DMS 273 (cell line): ENCODE measurements at regions not wholly inside any gene's neighbourhood (a gene's known extent, or its start where the extent isn't known, plus 50 kb on each side); places are given as distances from the start of the nearest gene placed in this dataset.

Source experiments
- DNase-seq: peaks from one replicate; lab custom pipeline; 2025; ENCODE audit not compliant: unreplicated experiment; lab: John Stamatoyannopoulos, UW

GRCh38 chr2:240335061-240335460, 100.4 kb upstream of the GPC1 start:
- no peak for DNase-seq

- no peak for DNase-seq
Observed at GRCh38 chr2:240336820-240337427, 98.5 kb upstream of the GPC1 start.

- DNase-seq, result no peak
Observed at GRCh38 chr2:240338274-240338673, 97.2 kb upstream of the GPC1 start.

- no peak for DNase-seq
Observed at GRCh38 chr2:240339411-240340360, 95.8 kb upstream of the GPC1 start.

- DNase-seq, result no peak
Observed at GRCh38 chr2:240340361-240340761, 95.1 kb upstream of the GPC1 start.

GRCh38 chr2:240341064-240341463, 94.4 kb upstream of the GPC1 start:
- DNase-seq, result peak; percentile 63

GRCh38 chr2:240343548-240343947, 91.9 kb upstream of the GPC1 start:
- no peak for DNase-seq

- no peak for DNase-seq
Observed at GRCh38 chr2:240344904-240345303, 90.6 kb upstream of the GPC1 start.

- DNase-seq, result no peak
Observed at GRCh38 chr2:240346015-240346752, 89.3 kb upstream of the GPC1 start.

- DNase-seq, result no peak
Observed at GRCh38 chr2:240346753-240347372, 88.6 kb upstream of the GPC1 start.

GRCh38 chr2:240347373-240347940, 88.0 kb upstream of the GPC1 start:
- no peak for DNase-seq

- DNase-seq, result no peak
Observed at GRCh38 chr2:240347949-240348500, 87.4 kb upstream of the GPC1 start.

GRCh38 chr2:240348522-240348921, 86.9 kb upstream of the GPC1 start:
- DNase-seq, result no peak

- peak; percentile 41 for DNase-seq
Observed at GRCh38 chr2:240349133-240350005, 86.1 kb upstream of the GPC1 start.

- DNase-seq, result no peak
Observed at GRCh38 chr2:240350006-240350355, 85.5 kb upstream of the GPC1 start.

GRCh38 chr2:240350696-240351087, 84.8 kb upstream of the GPC1 start:
- no peak for DNase-seq

- DNase-seq, result no peak
Observed at GRCh38 chr2:240351088-240351741, 84.2 kb upstream of the GPC1 start.

GRCh38 chr2:240351826-240352426, 83.5 kb upstream of the GPC1 start:
- peak; percentile 91 for DNase-seq
